ENCODE measurements at regions not wholly inside any gene's neighbourhood (a gene's known extent, or its start where the extent isn't known, plus 50 kb on each side); places are given as distances from the start of the nearest gene placed in this dataset.

DNA sequence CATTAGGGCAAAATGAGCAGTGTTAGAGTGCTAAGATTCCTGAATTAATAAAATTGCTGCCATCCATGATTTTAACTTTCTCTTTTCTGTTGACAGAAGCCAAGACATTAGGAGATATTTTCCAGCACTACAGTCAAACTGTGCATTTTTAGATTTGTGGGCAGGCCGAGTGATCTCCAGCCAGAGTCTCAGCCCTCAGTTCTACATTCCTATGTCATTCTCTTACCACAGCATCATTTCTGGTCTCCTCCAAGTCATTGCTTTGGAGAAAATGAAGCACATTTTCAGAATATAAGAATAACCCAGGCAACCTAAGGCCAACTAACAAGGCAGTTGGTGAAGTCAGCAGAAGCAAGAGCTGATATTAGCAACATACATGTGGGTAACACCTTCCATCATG lies 74.6 kb upstream of the NUDT7 start:
- TF ChIP-seq, protein P1, sequence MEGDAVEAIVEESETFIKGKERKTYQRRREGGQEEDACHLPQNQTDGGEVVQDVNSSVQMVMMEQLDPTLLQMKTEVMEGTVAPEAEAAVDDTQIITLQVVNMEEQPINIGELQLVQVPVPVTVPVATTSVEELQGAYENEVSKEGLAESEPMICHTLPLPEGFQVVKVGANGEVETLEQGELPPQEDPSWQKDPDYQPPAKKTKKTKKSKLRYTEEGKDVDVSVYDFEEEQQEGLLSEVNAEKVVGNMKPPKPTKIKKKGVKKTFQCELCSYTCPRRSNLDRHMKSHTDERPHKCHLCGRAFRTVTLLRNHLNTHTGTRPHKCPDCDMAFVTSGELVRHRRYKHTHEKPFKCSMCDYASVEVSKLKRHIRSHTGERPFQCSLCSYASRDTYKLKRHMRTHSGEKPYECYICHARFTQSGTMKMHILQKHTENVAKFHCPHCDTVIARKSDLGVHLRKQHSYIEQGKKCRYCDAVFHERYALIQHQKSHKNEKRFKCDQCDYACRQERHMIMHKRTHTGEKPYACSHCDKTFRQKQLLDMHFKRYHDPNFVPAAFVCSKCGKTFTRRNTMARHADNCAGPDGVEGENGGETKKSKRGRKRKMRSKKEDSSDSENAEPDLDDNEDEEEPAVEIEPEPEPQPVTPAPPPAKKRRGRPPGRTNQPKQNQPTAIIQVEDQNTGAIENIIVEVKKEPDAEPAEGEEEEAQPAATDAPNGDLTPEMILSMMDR (IDR thresholded peaks at IDR 0.05): no peak
- no peak overlapping the region for H3K4me2 ChIP-seq (ENCODE audit: low read length)
- H3K9ac ChIP-seq: no peak overlapping the region

DNA sequence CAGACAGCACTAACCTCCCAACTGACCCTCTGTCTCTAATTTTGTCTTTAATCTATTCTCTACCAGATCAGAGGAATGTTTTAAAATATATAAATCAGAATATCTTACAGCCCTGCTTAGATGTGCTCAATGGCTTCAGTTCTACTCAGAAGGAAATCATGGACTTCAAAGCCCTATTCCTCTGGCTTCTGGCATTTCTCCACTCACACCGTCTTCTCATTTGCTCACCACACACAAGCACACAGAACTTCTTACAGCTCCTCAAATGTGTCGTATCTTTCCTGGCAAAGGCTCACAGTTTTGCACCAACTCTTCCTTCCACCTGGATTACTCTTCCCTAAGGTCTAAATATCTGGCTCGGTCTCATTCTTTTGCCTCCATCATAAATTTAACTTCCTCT lies 71.6 kb upstream of the NUDT7 start:
- TF ChIP-seq, protein P1 (IDR thresholded peaks at IDR 0.05): no peak
- Histone ChIP-seq H3K27me3 (ENCODE audit: control insufficient read depth, insufficient read depth, low read length) (no peaks in the 10 kb centered on the region), H3K4me3 (ENCODE audit: low read depth, low read length) (no peak overlapping the region), H3K4me1 (no peaks in the 10 kb centered on the region), H2AFZ (no peak overlapping the region), H3K79me2 (no peaks in the 10 kb centered on the region), H3K9ac (no peak overlapping the region), H3K36me3 (ENCODE audit: control insufficient read depth, insufficient read depth, low read length) (no peaks in the 10 kb centered on the region), H3K9me3 (ENCODE audit: control insufficient read depth, low read length) (no peaks in the 10 kb centered on the region), H3K4me2 (ENCODE audit: low read length) (no peak overlapping the region), H3K27ac (no peak overlapping the region)

More for the DNA sequence above, 74.6 kb upstream of the NUDT7 start:
- H3K4me3 ChIP-seq (ENCODE audit: low read depth, low read length): no peak overlapping the region
- H3K27ac ChIP-seq: no peak overlapping the region
- no peaks in the 10 kb centered on the region for H3K79me2 ChIP-seq
- no peak overlapping the region for H2AFZ ChIP-seq
- H3K4me1 ChIP-seq: no peaks in the 10 kb centered on the region
- H3K36me3 ChIP-seq (ENCODE audit: control insufficient read depth, insufficient read depth, low read length): no peaks in the 10 kb centered on the region
- H3K27me3 ChIP-seq (ENCODE audit: control insufficient read depth, insufficient read depth, low read length): no peaks in the 10 kb centered on the region
- H3K9me3 ChIP-seq (ENCODE audit: control insufficient read depth, low read length): no peaks in the 10 kb centered on the region

GRCh38 chr16:77652399-77652798 lies 69.9 kb upstream of the NUDT7 start:
- H3K36me3 ChIP-seq (ENCODE audit: control insufficient read depth, insufficient read depth, low read length): no peaks in the 10 kb centered on the region
- H3K27ac ChIP-seq: no peak overlapping the region
- no peaks in the 10 kb centered on the region for H3K9me3 ChIP-seq (ENCODE audit: control insufficient read depth, low read length)
- H3K4me3 ChIP-seq (ENCODE audit: low read depth, low read length): no peak overlapping the region
- H2AFZ ChIP-seq: no peak overlapping the region
- H3K4me2 ChIP-seq (ENCODE audit: low read length): no peak overlapping the region
- TF ChIP-seq, protein P1 (IDR thresholded peaks at IDR 0.05): no peak
- H3K27me3 ChIP-seq (ENCODE audit: control insufficient read depth, insufficient read depth, low read length): no peaks in the 10 kb centered on the region
- no peak overlapping the region for H3K9ac ChIP-seq
- H3K4me1 ChIP-seq: no peaks in the 10 kb centered on the region
- no peaks in the 10 kb centered on the region for H3K79me2 ChIP-seq

GRCh38 chr16:77657016-77657415 lies 65.3 kb upstream of the NUDT7 start:
- Histone ChIP-seq H3K27ac (no peak overlapping the region), H3K4me2 (ENCODE audit: low read length) (peak overlapping the region; percentile 63), H3K79me2 (no peaks in the 10 kb centered on the region), H3K9ac (no peak overlapping the region), H2AFZ (no peak overlapping the region), H3K27me3 (ENCODE audit: control insufficient read depth, insufficient read depth, low read length) (no peaks in the 10 kb centered on the region), H3K9me3 (ENCODE audit: control insufficient read depth, low read length) (no peaks in the 10 kb centered on the region), H3K36me3 (ENCODE audit: control insufficient read depth, insufficient read depth, low read length) (no peaks in the 10 kb centered on the region), H3K4me1 (no peaks in the 10 kb centered on the region), H3K4me3 (ENCODE audit: low read depth, low read length) (peak overlapping the region; percentile 42)
- TF ChIP-seq, protein P1 (IDR thresholded peaks at IDR 0.05): no peak

GRCh38 chr16:77660311-77660710 lies 62.0 kb upstream of the NUDT7 start:
- Histone ChIP-seq H3K79me2 (no peaks in the 10 kb centered on the region), H3K9ac (no peak overlapping the region), H2AFZ (no peak overlapping the region), H3K4me2 (ENCODE audit: low read length) (peak overlapping the region; percentile 46), H3K27ac (no peak overlapping the region), H3K4me3 (ENCODE audit: low read depth, low read length) (peak overlapping the region; percentile 36), H3K27me3 (ENCODE audit: control insufficient read depth, insufficient read depth, low read length) (no peaks in the 10 kb centered on the region), H3K9me3 (ENCODE audit: control insufficient read depth, low read length) (no peaks in the 10 kb centered on the region), H3K36me3 (ENCODE audit: control insufficient read depth, insufficient read depth, low read length) (no peaks in the 10 kb centered on the region), H3K4me1 (no peaks in the 10 kb centered on the region)
- TF ChIP-seq, protein P1 (IDR thresholded peaks at IDR 0.05): peak; percentile 52
